CD4-positive, alpha-beta T cell treated with Interleukin-17A for 4 hours (primary cell): ENCODE measurements at regions not wholly inside any gene's neighbourhood (a gene's known extent, or its start where the extent isn't known, plus 50 kb on each side); places are given as distances from the start of the nearest gene placed in this dataset.
"Not testable (repeated sequence)": the region's sequence is repeated elsewhere in the genome, so short reads cannot be mapped to it uniquely, and the experiment has no call there.

Source experiments
- DNase-seq: peaks from one replicate; pipeline ENCODE4 v3.0.0-alpha.2; 2020; ENCODE audit warnings: mixed read lengths

GRCh38 chr6:48596830-48597229 is 485.8 kb upstream of the PTCHD4 start:
- DNase-seq, result no peak

DNA sequence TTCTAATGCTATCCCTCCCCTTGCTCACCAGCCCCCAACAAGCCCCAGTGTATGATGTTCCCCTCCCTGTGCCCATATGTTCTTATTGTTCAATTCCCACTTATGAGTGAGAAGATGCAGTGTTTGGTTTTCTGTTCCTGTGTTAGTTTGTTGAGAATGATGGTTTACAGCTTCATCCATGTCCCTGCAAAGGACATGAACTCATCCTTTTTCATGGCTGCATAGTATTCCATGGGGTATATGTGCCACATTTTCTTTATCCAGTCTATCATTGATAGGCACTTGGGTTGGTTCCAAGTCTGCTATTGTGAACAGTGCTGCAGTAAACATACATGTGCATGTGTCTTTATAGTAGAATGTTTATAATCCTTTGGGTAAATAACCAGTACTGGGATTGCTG is 480.2 kb upstream of the PTCHD4 start:
- not testable (repeated sequence) for DNase-seq

- no peak for DNase-seq
Measured at GRCh38 chr6:48584846-48585245, 473.8 kb upstream of the PTCHD4 start.

DNA sequence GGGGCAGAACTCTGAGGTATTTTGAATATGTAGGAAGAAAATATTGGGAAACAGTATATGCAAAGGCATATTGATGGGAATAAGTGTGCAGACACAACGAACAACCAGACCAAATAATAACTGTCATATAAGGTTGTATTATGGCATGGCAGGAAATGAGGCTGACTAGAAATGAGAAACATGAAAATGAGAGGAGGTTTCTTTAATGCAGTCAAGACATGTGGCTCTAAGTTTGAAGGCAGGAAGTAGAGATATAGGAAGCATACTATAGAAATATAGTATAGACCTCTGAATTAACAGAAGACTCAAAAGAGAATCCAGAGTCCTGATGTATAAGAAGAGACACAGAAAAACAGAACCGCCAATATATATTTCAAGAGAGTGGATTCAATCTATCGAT is 459.7 kb upstream of the PTCHD4 start:
- DNase-seq, result no peak

DNA sequence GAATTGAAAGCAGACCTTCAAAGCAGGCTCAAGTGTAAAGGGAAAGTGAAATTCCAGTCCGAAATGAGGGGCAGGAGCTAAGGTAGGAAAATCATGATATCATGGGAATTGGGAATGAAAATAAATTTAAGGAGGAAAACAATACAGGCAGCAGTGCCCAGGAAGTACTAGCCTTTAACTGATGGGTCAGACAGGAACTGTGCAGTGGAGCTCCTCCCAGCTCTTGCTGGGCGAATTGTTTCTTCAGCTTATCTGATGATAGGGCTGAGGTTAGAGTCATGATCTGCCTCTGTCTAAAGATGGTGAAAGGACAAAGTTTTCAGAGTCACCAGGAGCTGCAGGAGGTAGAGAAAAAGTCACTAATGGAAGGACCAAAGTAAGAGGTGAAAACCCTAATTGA is 457.9 kb upstream of the PTCHD4 start:
- no peak for DNase-seq

GRCh38 chr6:48567016-48567415 is 456.0 kb upstream of the PTCHD4 start:
- no peak for DNase-seq

- no peak for DNase-seq
Measured at GRCh38 chr6:48564036-48564820, 453.2 kb upstream of the PTCHD4 start.

DNA sequence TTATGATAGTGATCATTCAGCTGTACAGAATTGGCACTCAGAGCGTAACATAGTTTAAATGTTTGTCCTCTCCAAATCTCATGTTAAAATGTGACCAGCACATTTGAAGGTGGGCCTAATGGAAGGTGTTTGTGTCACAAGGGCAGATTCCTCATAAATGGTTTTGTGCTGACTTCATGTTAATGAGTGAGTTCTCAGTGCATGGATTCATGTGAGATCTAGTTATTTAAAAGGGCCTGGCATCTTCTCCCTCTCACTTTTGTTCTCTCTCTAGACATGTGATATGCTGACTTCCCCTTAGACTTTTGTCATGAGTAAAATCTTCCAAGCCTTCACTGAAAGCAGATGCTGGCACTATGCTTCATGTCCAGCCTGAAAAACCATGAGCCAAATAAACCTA is 452.4 kb upstream of the PTCHD4 start:
- DNase-seq, result no peak

- DNase-seq, result no peak
Measured at GRCh38 chr6:48560408-48560807, 449.4 kb upstream of the PTCHD4 start.

DNA sequence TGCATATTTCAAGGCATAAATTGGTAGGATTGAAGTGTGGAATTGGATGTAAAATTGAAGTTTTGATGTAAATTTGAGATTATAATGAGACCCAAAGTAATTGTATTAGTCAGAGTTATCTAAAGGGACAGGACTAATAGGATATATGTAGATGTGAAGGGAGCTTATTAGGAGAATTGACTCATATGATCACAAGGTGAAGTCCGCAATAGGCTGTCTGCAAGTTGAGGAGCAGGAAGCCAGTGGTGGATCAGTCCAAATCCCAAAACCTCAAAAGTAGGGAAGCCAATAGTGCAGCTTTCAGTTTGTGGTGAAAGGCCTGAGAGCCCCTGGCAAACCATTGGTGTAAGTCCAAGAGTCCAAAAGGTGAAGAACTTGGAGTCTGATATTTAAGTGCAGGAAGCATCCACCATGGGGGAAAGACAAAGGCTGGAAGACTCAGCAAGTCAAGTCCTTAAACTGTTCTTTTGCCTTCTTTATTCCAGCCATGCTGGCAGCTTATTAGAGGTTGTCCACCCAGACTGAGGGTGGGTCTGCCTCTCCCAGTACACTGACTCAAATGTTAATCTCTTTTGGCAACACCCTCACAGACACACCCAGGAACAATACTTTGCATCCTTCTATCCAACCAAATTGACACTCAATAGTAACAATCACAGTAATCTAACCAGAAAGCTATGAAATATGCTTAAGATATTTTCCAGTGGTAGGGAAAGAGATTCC is 442.6 kb upstream of the PTCHD4 start:
- peak; percentile 2 for DNase-seq

DNA sequence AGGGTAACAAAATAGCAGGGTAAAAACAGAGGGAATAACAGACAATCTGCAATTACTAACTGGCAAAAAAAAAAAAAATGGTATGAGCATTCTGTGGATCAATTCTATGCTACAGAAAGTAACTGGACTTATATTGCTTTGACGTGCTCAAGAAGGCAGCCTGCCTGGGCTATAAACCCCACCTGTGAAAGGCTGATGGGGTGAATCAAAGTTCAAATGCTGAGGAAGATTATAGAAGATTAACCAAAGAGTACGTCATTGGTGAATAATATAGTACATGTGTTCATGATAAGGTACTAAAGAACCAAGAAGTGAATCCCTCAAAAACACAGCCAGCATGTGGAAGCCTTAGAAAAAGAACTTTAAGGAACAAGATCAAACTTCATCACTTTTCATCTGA is 441.9 kb upstream of the PTCHD4 start:
- no peak for DNase-seq

- DNase-seq, result no peak
Measured at GRCh38 chr6:48550603-48551002, 439.6 kb upstream of the PTCHD4 start.

DNA sequence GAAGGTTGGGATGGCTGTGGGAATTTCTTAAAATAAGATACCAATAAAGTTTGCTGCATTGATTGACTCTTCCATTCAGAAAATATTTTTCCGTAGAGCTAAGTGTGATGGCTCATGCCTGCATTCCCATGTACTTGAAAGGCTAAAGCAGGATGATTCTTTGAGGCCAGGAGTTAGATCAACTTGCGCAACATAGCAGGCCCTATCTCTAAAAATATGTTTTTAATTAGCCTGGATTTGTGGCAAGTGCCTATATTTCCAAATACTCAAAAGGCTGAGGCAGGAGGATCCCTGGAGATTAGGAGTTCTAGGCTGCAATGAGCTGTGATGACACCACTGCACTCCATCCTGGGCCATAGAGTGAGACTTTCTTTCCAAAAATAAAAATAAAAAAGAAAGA is 431.2 kb upstream of the PTCHD4 start:
- DNase-seq, result no peak

GRCh38 chr6:48541649-48542048 is 430.7 kb upstream of the PTCHD4 start:
- DNase-seq, result no peak

GRCh38 chr6:48535582-48536009 is 424.6 kb upstream of the PTCHD4 start:
- no peak for DNase-seq

DNA sequence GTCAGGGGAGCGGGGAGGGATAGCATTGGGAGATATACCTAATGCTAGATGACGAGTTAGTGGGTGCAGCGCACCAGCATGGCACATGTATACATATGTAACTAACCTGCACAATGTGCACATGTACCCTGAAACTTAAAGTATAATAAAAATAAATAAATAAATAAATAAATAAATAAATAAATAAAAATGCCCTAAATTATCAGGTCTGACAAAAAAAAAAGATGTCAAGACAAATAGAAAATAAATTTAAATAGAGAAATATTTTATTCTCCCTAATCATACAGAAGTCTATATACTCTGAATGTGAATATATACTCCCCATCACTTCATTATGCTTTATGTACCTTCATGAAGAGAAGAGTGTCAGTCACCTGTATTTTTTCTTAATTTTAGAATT is 420.0 kb upstream of the PTCHD4 start:
- not testable (repeated sequence) for DNase-seq

DNA sequence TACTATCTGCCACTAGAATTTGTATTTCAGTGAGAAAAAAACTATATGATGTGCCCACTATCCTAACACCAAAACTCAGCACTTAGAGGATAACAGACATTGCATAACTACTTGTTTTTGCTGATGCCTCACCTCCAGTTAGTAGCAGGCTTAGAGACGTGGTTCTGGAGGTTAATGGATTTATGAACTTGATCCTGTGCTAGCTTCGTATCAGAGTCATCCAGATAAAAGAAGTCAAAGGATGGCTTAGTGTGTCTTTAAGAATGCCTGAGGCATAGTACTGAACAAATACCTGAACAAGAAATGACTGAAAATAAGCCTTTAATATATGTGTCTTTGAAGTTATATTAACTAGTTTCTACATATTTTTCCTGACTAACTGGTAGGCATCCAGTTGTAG is 414.9 kb upstream of the PTCHD4 start:
- DNase-seq, result no peak

DNA sequence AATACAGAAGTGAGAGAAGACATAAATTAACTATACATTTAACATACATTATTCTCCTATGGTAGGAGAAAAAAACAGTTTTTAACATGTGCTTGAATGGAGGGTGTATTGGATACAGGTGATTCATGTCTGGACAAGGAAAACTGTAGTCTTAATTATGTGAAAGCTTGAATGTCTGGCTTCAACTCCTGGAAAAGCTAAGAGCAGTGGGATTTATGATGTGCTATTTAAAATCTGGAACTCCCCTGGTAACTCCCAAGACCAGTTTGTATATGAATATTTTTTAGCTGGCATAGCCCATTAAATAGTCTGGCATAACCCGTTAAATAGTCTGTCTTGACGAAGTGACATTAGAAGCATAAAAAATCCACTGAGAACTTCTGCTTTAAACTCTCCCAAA is 410.0 kb upstream of the PTCHD4 start:
- no peak for DNase-seq

DNA sequence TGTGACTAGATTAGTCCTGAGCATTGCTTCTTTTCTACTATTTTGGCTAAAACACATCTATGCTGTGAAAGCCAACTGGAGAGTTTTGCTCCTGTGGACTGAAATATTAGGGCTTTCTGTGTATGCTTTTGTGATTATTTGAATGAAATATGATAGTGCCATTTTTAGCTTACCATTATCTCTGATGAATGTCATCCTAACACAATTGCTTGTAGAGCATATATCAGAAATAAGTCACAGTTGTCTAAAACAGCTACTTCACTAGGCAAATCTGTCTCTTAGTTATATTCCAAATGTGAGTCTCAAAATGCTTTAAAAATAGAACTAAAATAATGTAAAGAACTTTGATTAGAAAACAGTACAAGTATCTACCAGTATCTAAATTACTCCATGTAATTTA is 401.4 kb upstream of the PTCHD4 start:
- no peak for DNase-seq

- no peak for DNase-seq
Measured at GRCh38 chr6:48511378-48511777, 400.4 kb upstream of the PTCHD4 start.

DNA sequence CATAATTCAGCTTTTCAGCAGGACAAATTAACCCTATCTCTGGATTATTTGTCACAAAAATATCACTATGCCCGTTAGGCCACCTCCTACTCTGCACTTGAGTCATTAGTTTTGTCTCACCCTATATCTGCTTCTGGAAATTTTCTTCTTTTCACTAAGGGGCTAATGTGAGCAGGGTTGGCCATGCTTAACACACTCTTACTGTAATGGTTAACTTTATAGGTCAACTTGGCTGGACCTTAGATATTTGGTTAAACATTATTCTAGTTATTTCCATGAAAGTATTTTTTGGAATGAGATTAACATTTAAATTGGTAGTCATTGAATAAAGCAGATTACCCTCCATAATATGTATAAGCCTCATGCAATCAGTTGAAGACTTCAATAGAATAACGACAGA is 394.6 kb upstream of the PTCHD4 start:
- no peak for DNase-seq

DNA sequence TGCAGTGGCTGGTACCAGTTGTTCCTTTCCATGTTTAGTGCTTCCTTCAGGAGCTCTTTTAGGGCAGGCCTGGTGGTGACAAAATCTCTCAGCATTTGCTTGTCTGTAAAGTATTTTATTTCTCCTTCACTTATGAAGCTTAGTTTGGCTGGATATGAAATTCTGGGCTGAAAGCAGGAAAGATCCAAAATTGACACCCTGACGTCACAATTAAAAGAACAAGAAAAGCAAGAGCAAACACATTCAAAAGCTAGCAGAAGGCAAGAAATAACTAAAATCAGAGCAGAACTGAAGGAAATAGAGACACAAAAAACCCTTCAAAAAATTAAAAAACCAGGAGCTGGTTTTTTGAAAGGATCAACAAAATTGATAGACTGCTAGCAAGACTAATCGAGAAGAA is 382.4 kb upstream of the PTCHD4 start:
- not testable (repeated sequence) for DNase-seq

DNA sequence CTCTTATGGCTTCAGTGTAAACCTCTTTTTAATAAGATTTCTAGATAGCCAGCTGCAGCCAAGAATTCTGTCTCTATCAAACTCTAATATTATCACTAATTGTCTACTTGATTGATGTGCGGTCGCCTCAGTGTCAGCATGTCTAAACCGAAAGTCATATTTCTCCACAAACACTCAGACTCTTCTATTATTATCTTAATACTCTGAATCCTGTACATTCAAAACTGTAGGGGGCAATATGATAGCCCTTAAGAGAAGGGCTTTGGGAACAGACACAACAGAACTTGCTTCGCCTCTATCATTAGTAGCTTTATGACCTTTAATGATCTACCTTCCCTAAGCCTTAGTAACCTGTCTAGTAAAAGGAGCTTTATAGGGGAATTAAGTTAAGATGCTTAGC is 379.7 kb upstream of the PTCHD4 start:
- no peak for DNase-seq

GRCh38 chr6:48486876-48487275 is 375.9 kb upstream of the PTCHD4 start:
- no peak for DNase-seq

DNA sequence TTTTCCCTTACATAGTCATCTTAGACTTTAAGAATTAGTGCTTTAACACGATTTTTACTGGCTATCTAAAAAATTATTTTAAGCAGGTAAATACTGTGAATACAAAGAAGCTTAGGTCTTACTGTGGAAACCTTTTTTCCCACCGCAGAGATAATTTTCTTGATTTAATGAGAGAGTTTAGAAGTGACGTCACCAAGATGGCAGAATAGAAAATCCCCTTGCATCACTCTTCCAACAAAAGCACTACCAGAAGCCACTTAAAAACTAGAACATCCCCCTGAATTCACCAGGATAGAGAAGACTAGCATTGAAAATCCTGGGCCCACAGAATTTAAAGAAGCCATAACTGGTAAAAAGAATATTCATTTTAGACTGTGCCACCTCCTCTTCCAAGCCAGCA is 375.4 kb upstream of the PTCHD4 start:
- no peak for DNase-seq
